Fibroblast of lung (primary cell): ENCODE measurements at regions not wholly inside any gene's neighbourhood (a gene's known extent, or its start where the extent isn't known, plus 50 kb on each side); places are given as distances from the start of the nearest gene placed in this dataset.

Source experiments
- CTCF ChIP-seq, 2 donors: IDR thresholded peaks in 1 of 2; conservative IDR thresholded peaks in 1 of 2; 1 replicate in 1 of 2; 2 replicates in 1 of 2; pipeline ENCODE4 v1.5.1; 2011 to 2012; ENCODE audit warnings: low read length in 2 of 2, control low read depth in 1 of 2, inconsistent platforms in 1 of 2, low read depth in 1 of 2, mild to moderate bottlenecking in 1 of 2
- EZH2 ChIP-seq: IDR thresholded peaks from 2 replicates; pipeline ENCODE4 v1.5.1; 2012; ENCODE audit warnings: low read length, control low read depth, mild to moderate bottlenecking; ENCODE audit errors: missing control alignments

- no peak for TF ChIP-seq CTCF (conservative IDR thresholded peaks at IDR 0.05 in 1 of 2, IDR thresholded peaks at IDR 0.05 in 1 of 2; ENCODE audit: low read depth in 1 of 2, low read length in 2 of 2)
- no peak for TF ChIP-seq EZH2
These were observed 426.7 kb upstream of the ARX start for GRCh38 chrX:25442499-25442898.
